Vagina (tissue), 2 donors: ENCODE measurements at regions not wholly inside any gene's neighbourhood (a gene's known extent, or its start where the extent isn't known, plus 50 kb on each side); places are given as distances from the start of the nearest gene placed in this dataset.

Experiments used
- DNase-seq, 2 donors: peaks; one replicate each; pipeline ENCODE4 v3.0.0-alpha.2; 2017; ENCODE audit errors: extremely low spot score in 2 of 2
- H3K27ac ChIP-seq: fragments of 200-600 bp; sonication (generic); one replicate; pipeline ENCODE4 v1.5.1; 2019
- H3K27me3 ChIP-seq: fragments of 200-600 bp; sonication (generic); one replicate; pipeline ENCODE4 v1.5.1; 2019
- H3K36me3 ChIP-seq, 2 donors: fragments of 200-600 bp; sonication (generic); one replicate each; pipeline ENCODE4 v1.5.1; 2017 to 2019
- H3K4me1 ChIP-seq: fragments of 200-600 bp; sonication (generic); one replicate; pipeline ENCODE4 v1.5.1; 2019
- H3K4me3 ChIP-seq, 2 donors: fragments of 200-600 bp; sonication (generic); 1 replicate in 1 of 2; 2 replicates in 1 of 2; pipeline ENCODE4 v1.5.1; 2016 to 2019
- H3K9me3 ChIP-seq: fragments of 200-600 bp; sonication (generic); one replicate; pipeline ENCODE4 v1.5.1; 2019
- POLR2A ChIP-seq, 2 donors: fragments of 450-650 bp; IDR thresholded peaks; one replicate each; pipeline ENCODE4 v1.6.1; 2017; ENCODE audit warnings: antibody characterized with exemption in 2 of 2, mild to moderate bottlenecking in 2 of 2, moderate library complexity in 2 of 2
- POLR2AphosphoS5 ChIP-seq, 2 donors: sonication (generic); formaldehyde crosslinking; IDR thresholded peaks; one replicate each; pipeline ENCODE4 v1.9.0; 2017; ENCODE audit warnings: antibody characterized with exemption in 2 of 2, mild to moderate bottlenecking in 2 of 2, low read depth in 1 of 2; ENCODE audit not compliant: insufficient read depth in 1 of 2
- intact Hi-C: fragments of 100-400 bp; cut with DNase I; formaldehyde crosslinking; loops from one replicate; pipeline ENCODE4 v1.15.1; 2023
- TF ChIP-seq, protein P1 (sequence below), 3 experiments: fragments of 450-650 bp in 2 of 3; fragments of 200-600 bp in 1 of 3; sonication (generic) in 1 of 3; IDR thresholded peaks; one replicate each; pipeline ENCODE4 v1.5.1; 2017 to 2019; ENCODE audit warnings: antibody characterized with exemption in 3 of 3, mild to moderate bottlenecking in 2 of 3, moderate library complexity in 2 of 3

DNA sequence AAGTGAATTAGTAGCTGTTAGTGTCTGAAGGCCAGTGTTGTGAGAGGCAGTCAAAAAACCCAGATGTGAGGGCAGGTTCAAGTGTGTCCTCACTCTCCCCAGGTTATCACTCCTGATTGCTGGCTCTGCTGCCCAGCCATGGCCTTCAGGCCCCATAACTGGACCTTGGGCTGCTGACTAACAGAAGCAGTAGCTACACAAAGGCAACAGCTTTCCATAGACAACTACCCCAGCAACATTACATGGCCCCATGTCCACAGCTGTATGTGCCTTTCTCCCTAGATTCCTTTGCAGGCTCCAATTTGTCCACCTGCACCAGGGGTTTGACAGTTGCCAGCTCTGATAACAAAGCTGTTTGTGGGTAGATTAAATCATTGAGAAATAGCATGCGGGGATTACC is 297.8 kb downstream of the ARL4A start:
- Histone ChIP-seq H3K9me3 (no peaks in the 10 kb centered on the region), H3K4me1 (no peaks in the 10 kb centered on the region), H3K27ac (no peak overlapping the region), H3K27me3 (no peaks in the 10 kb centered on the region), H3K36me3 (no peaks in the 10 kb centered on the region), H3K4me3 (no peak overlapping the region)
- intact Hi-C loops, result no loop called here
- no peak for DNase-seq
- TF ChIP-seq, protein P1, sequence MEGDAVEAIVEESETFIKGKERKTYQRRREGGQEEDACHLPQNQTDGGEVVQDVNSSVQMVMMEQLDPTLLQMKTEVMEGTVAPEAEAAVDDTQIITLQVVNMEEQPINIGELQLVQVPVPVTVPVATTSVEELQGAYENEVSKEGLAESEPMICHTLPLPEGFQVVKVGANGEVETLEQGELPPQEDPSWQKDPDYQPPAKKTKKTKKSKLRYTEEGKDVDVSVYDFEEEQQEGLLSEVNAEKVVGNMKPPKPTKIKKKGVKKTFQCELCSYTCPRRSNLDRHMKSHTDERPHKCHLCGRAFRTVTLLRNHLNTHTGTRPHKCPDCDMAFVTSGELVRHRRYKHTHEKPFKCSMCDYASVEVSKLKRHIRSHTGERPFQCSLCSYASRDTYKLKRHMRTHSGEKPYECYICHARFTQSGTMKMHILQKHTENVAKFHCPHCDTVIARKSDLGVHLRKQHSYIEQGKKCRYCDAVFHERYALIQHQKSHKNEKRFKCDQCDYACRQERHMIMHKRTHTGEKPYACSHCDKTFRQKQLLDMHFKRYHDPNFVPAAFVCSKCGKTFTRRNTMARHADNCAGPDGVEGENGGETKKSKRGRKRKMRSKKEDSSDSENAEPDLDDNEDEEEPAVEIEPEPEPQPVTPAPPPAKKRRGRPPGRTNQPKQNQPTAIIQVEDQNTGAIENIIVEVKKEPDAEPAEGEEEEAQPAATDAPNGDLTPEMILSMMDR (IDR thresholded peaks at IDR 0.05), result no peak
- TF ChIP-seq POLR2AphosphoS5 (IDR thresholded peaks at IDR 0.05; ENCODE audit: insufficient read depth in 1 of 2, low read depth in 1 of 2), result no peak
- TF ChIP-seq POLR2A (IDR thresholded peaks at IDR 0.05), result no peak

DNA sequence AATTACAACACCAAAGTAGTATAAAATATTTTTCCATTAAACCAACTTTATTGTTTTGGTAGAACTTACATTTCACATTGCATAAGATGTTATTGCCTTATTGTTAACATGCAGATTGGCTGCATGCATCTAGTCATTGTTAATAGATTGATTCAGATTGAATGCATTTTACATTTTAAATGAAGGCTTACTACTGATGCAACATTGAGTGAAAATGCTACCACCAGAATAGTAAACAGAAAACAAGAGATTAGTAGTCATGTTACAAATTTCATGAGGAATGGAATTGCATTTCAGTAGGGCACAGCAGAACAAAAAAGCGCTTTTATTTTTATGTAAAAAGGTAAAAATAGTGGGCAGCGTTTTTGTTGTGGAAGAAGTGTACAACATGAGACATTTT is 298.3 kb downstream of the ARL4A start:
- no peak overlapping the region for H3K27ac ChIP-seq
- no peak for TF ChIP-seq POLR2A (IDR thresholded peaks at IDR 0.05)
- TF ChIP-seq, protein P1 (IDR thresholded peaks at IDR 0.05), result no peak
- no peak for TF ChIP-seq POLR2AphosphoS5 (IDR thresholded peaks at IDR 0.05; ENCODE audit: insufficient read depth in 1 of 2, low read depth in 1 of 2)
- H3K4me3 ChIP-seq, result no peak overlapping the region
- intact Hi-C loops, result no loop called here
- H3K4me1 ChIP-seq, result no peaks in the 10 kb centered on the region
- no peaks in the 10 kb centered on the region for H3K36me3 ChIP-seq
- H3K27me3 ChIP-seq, result no peaks in the 10 kb centered on the region
- no peaks in the 10 kb centered on the region for H3K9me3 ChIP-seq
- no peak for DNase-seq

DNA sequence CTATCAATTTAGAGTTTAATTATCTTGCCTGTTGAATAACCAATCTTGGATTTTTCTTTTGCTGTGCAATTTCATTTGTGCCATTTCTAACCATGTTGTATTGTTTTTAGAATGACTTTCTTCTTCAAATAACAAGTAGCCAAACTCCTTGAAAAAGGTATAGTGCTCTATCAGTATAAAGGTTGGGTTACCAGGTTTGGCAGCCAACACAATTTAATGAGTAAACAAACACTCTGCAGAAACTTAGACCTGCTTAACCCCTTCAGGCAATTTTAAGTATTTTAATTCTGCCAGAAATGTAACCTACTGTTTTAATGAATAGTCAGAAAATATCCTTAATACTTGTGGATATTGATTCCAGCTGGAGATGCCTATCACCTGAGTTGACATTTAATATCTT is 299.8 kb downstream of the ARL4A start:
- Histone ChIP-seq H3K4me3 (no peak overlapping the region), H3K27ac (no peak overlapping the region), H3K4me1 (no peaks in the 10 kb centered on the region), H3K9me3 (no peaks in the 10 kb centered on the region), H3K27me3 (no peaks in the 10 kb centered on the region), H3K36me3 (no peaks in the 10 kb centered on the region)
- intact Hi-C loops, result no loop called here
- DNase-seq, result no peak
- TF ChIP-seq, protein P1 (IDR thresholded peaks at IDR 0.05), result no peak
- TF ChIP-seq POLR2AphosphoS5 (IDR thresholded peaks at IDR 0.05; ENCODE audit: insufficient read depth in 1 of 2, low read depth in 1 of 2), result no peak
- no peak for TF ChIP-seq POLR2A (IDR thresholded peaks at IDR 0.05)

DNA sequence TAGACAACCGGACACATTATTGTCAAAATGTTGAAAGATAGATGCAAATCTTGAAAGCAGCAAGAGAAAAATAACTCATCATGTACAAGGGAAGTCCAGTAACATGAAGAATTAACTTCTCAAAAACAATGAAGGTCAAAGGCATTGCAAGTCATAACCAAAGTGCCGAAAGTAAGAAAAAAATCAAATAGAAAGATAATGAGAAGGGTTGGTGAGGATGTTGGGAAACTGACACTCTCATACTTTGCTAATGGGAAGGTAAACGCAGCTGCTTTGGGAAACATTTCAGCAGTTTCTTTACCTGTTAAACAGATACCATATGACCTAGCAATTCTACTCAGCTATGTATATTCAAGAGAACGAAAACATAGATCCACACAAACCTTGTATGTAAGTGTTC is 303.0 kb downstream of the ARL4A start:
- intact Hi-C loops, result no loop called here
- DNase-seq, result no peak
- Histone ChIP-seq H3K27ac (no peak overlapping the region), H3K4me1 (no peaks in the 10 kb centered on the region), H3K36me3 (no peaks in the 10 kb centered on the region), H3K27me3 (no peaks in the 10 kb centered on the region), H3K4me3 (no peak overlapping the region), H3K9me3 (no peaks in the 10 kb centered on the region)
- no peak for TF ChIP-seq POLR2A (IDR thresholded peaks at IDR 0.05)
- no peak for TF ChIP-seq POLR2AphosphoS5 (IDR thresholded peaks at IDR 0.05; ENCODE audit: insufficient read depth in 1 of 2, low read depth in 1 of 2)
- TF ChIP-seq, protein P1 (IDR thresholded peaks at IDR 0.05), result no peak

DNA sequence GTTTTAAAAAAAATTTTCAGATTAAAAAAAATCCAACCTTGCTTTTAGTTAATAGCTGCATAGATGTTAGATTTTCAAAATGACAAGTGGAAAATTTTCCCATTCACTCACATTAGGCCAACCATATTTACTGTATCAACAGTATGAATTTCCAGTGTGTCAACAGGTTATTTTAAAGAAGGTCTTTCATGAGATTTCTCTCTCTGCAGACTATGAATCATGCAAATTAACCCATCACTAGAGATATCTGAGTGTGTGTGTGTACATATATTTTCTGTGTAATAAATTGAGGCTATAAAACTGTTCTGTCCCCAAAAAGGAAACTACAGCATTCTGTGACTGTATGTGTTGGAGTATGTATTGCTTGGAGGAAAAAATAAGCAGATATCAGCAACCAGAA is 305.6 kb downstream of the ARL4A start:
- H3K4me3 ChIP-seq, result no peak overlapping the region
- TF ChIP-seq POLR2A (IDR thresholded peaks at IDR 0.05), result no peak
- TF ChIP-seq POLR2AphosphoS5 (IDR thresholded peaks at IDR 0.05; ENCODE audit: insufficient read depth in 1 of 2, low read depth in 1 of 2), result no peak
- TF ChIP-seq, protein P1 (IDR thresholded peaks at IDR 0.05), result no peak

More for the DNA sequence above, 305.6 kb downstream of the ARL4A start:
- no peaks in the 10 kb centered on the region for H3K4me1 ChIP-seq
- no peak overlapping the region for H3K27ac ChIP-seq
- no peaks in the 10 kb centered on the region for H3K36me3 ChIP-seq
- no peak for DNase-seq
- H3K27me3 ChIP-seq, result no peaks in the 10 kb centered on the region
- intact Hi-C loops, result no loop called here
- no peaks in the 10 kb centered on the region for H3K9me3 ChIP-seq
